ENCODE measurements at regions not wholly inside any gene's neighbourhood (a gene's known extent, or its start where the extent isn't known, plus 50 kb on each side); places are given as distances from the start of the nearest gene placed in this dataset.
A peak's percentile ranks its signal among the peaks of the same experiment; 100 is the strongest.

DNA sequence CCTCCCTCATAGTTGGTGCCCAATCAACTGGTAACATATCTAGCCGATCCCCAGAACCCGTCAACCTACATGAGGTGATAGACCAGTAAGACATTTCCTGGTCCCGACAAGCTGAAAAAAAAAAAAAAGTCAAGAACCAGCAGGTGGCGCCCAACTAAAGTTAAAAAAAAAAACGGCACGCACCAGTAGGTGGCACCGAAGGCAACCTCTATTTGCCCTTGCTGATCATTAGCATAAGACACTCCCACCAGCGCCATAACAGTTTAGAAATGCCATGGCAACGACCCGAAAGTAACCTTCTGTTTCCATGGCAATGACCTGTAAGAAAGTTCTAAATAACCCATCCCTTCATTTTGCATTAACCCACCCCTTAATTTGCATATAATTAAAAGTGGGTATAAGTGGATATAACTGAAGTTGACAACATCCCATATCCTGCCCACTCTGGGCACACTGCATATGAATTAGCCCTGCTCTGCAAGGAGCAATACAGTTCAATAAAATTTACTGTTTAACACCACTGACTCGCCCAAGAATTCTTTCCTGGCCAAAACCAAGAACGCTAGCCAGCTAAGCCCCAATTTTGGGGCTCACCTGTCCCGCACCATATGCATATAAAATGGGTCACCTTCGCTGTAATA, 83.9 kb upstream of the SPANXB1 start:
- no peak for FAIRE-seq
- POLR2A ChIA-PET: no interaction called here
- TF ChIP-seq RFX1 (IDR thresholded peaks at IDR 0.05) (peak; percentile 84), RAD21 (CRISPR knock-in tag; conservative IDR thresholded peaks at IDR 0.05 in 1 of 2, IDR thresholded peaks at IDR 0.05 in 1 of 2) (peak; percentile 28 to 36), BMI1 (IDR thresholded peaks at IDR 0.05; ENCODE audit: low read length) (peak; percentile 63), NR2C2 (CRISPR knock-in tag; IDR thresholded peaks at IDR 0.05) (no peak), NR2C2 (tag; IDR thresholded peaks at IDR 0.05) (peak; percentile 91), YBX1 (IDR thresholded peaks at IDR 0.05) (no peak), REST (IDR thresholded peaks at IDR 0.05; ENCODE audit: borderline replicate concordance) (peak; percentile 33; the same call in 1 of the 2 replicates), REST (CRISPR knock-in tag; IDR thresholded peaks at IDR 0.05; ENCODE audit: low read depth) (no peak), ZNF384 (IDR thresholded peaks at IDR 0.05; ENCODE audit: low read depth, low read length) (peak; percentile 79), YY1 (IDR thresholded peaks at IDR 0.05; ENCODE audit: borderline replicate concordance in 1 of 3, control insufficient read depth in 1 of 3, extremely low read depth in 1 of 3, insufficient read depth in 3 of 3, insufficient read length in 1 of 3, insufficient replicate concordance in 2 of 3, low read depth in 1 of 3, low read length in 2 of 3) (peak in 1 of 3 experiments; percentile 12), ESRRA (IDR thresholded peaks at IDR 0.05; ENCODE audit: borderline replicate concordance, low read depth) (peak; percentile 87)
- TF ChIP-seq, protein P1, sequence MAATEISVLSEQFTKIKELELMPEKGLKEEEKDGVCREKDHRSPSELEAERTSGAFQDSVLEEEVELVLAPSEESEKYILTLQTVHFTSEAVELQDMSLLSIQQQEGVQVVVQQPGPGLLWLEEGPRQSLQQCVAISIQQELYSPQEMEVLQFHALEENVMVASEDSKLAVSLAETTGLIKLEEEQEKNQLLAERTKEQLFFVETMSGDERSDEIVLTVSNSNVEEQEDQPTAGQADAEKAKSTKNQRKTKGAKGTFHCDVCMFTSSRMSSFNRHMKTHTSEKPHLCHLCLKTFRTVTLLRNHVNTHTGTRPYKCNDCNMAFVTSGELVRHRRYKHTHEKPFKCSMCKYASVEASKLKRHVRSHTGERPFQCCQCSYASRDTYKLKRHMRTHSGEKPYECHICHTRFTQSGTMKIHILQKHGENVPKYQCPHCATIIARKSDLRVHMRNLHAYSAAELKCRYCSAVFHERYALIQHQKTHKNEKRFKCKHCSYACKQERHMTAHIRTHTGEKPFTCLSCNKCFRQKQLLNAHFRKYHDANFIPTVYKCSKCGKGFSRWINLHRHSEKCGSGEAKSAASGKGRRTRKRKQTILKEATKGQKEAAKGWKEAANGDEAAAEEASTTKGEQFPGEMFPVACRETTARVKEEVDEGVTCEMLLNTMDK (IDR thresholded peaks at IDR 0.05; ENCODE audit: borderline replicate concordance, insufficient read depth, low read depth, low read length, poor library complexity, severe bottlenecking): peak; percentile 59

More for the DNA sequence above, 83.9 kb upstream of the SPANXB1 start:
- peak; percentile 91 for ATAC-seq
- peak; percentile 14 to 57 (median 25) for DNase-seq (ENCODE audit: extremely low read depth in 1 of 4, low spot score in 3 of 4)
- H3K9me3 ChIP-seq (replicated peaks; ENCODE audit: control insufficient read depth, insufficient read depth, low read depth, low read length): no peaks in the 10 kb centered on the region
- no peak overlapping the region for H3K27ac ChIP-seq (ENCODE audit: extremely low read depth, low read depth, low read length)
- H4K20me1 ChIP-seq (replicated peaks; ENCODE audit: control insufficient read depth, insufficient read depth, low read length): no peaks in the 10 kb centered on the region
- intact Hi-C loops (cut with micrococcal nuclease): loop anchor here (2.0 kb wide), 1 partner anchor 360 kb away; no protein-coding TSS in a partner anchor
- H3K4me3 ChIP-seq: no peak overlapping the region
- in situ Hi-C loops (cut with MboI): no loop called here
- H3K79me2 ChIP-seq (ENCODE audit: control insufficient read depth, insufficient read depth, low read length): no peaks in the 10 kb centered on the region
- CTCF ChIA-PET (ENCODE audit: low intra/inter-chr PET ratio): interaction anchor here (0.6 to 1.0 kb wide), 7 partner anchors 282 to 1164 kb away, joined by 3 to 5 read pairs (median 4); no protein-coding TSS in a partner anchor
- H3K27me3 ChIP-seq (ENCODE audit: control insufficient read depth in 2 of 2, insufficient read depth in 2 of 2, low read length in 2 of 2): no peaks in the 10 kb centered on the region
- H3K9me1 ChIP-seq (ENCODE audit: control insufficient read depth, insufficient read depth, low read length): no peaks in the 10 kb centered on the region
- H3K4me2 ChIP-seq (ENCODE audit: insufficient read depth, low read length): no peak overlapping the region
- no peak overlapping the region for H3K9ac ChIP-seq (ENCODE audit: insufficient read depth in 1 of 2, low read depth in 2 of 2, low read length in 2 of 2)
- H3K4me1 ChIP-seq (replicated peaks in 1 of 2; ENCODE audit: control insufficient read depth in 2 of 2, insufficient read depth in 2 of 2, low read length in 2 of 2): no peaks in the 10 kb centered on the region
- BruUV-seq (replicated peaks): no TSS peak
- H3K36me3 ChIP-seq (ENCODE audit: control insufficient read depth, insufficient read depth, low read length): no peaks in the 10 kb centered on the region
- no peak overlapping the region for H2AFZ ChIP-seq (ENCODE audit: low read depth, low read length)
- WGBS (ENCODE audit: insufficient coverage, low coverage, missing lambda C conversion rate): 3% methylated on average over 7 of the region's 14 CpGs

All from K562 (cell line).